HCT116 (cell line): ENCODE measurements at regions not wholly inside any gene's neighbourhood (a gene's known extent, or its start where the extent isn't known, plus 50 kb on each side); places are given as distances from the start of the nearest gene placed in this dataset.

Experiments used
- ATAC-seq: fragments of 200-7000 bp; cut with Tn5 transposase; 2 replicates; pipeline ENCODE4 v1.9.1; 2020; ENCODE audit warnings: mild to moderate bottlenecking, moderate library complexity
- BruUV-seq: library from RNA; stranded (reverse); fragments of 400-500 nt; replicated peaks from 2 replicates; lab custom pipeline; 2021; lab: Mats Ljungman, UMichigan
- CTCF ChIA-PET: fragments of 300-600 bp; sonication (Branson Sonifier 250); formaldehyde crosslinking; loops from one replicate; lab custom pipeline; 2021; ENCODE audit warnings: antibody characterized with exemption; lab: Charles Lee
- POLR2A ChIA-PET: fragments of 300-600, 350-600 bp; sonication (Branson Sonifier 250); formaldehyde crosslinking; loops from one replicate; lab custom pipeline; 2021; ENCODE audit warnings: antibody characterized with exemption; lab: Charles Lee
- RAD21 ChIA-PET, 2 experiments: fragments of 300-600 bp; sonication (Branson Sonifier 250); formaldehyde crosslinking; loops; one replicate each; lab custom pipeline; 2023; ENCODE audit warnings: low total read pairs in 2 of 2; ENCODE audit not compliant: uncharacterized antibody in 2 of 2, unreplicated experiment in 2 of 2, low non-redundant PET in 1 of 2; lab: Charles Lee
- DNase-seq: peaks from one replicate; pipeline ENCODE4 v3.0.0-alpha.2; 2010; ENCODE audit warnings: low read depth, low spot score
- H2AFZ ChIP-seq: fragments of 200-600 bp; shearing (Covaris generic), sonication (generic); 2 replicates; pipeline ENCODE4 v1.6.1; 2017; ENCODE audit warnings: low read depth, mixed run types, mixed read lengths, antibody characterized with exemption, low read length; ENCODE audit not compliant: poor library complexity, severe bottlenecking
- H3K27ac ChIP-seq: 2 replicates; pipeline ENCODE4 v1.5.1; 2012; ENCODE audit warnings: low read depth, low read length
- H3K27me3 ChIP-seq: fragments of 200-600 bp; sonication (generic); 2 replicates; pipeline ENCODE4 v1.6.1; 2016; ENCODE audit warnings: mixed run types, low read length, mixed read lengths; ENCODE audit not compliant: insufficient read depth
- H3K36me3 ChIP-seq, 2 experiments: fragments of 200-500 bp in 1 of 2; fragments of 200-600 bp in 1 of 2; sonication (Bioruptor generic) in 1 of 2; sonication (generic) in 1 of 2; 2 replicates each; pipeline versions ENCODE4 v1.5.1 to v1.6.1; 2014 to 2016; ENCODE audit warnings: low read length in 2 of 2, inconsistent platforms in 1 of 2, mixed read lengths in 1 of 2, mixed run types in 1 of 2; ENCODE audit not compliant: insufficient read depth in 2 of 2, control insufficient read depth in 1 of 2
- H3K4me1 ChIP-seq, 2 experiments: fragments of 200-600 bp in 1 of 2; sonication (generic) in 1 of 2; 2 replicates each; pipeline versions ENCODE4 v1.5.1 to v1.6.1; 2012 to 2017; ENCODE audit warnings: low read length in 2 of 2, inconsistent platforms in 1 of 2, mild to moderate bottlenecking in 1 of 2, mixed read lengths in 1 of 2, mixed run types in 1 of 2, moderate library complexity in 1 of 2; ENCODE audit not compliant: insufficient read depth in 2 of 2, control insufficient read depth in 1 of 2
- H3K4me2 ChIP-seq: fragments of 200-600 bp; sonication (generic); 2 replicates; pipeline ENCODE4 v1.6.1; 2017; ENCODE audit warnings: mixed run types, low read length, mixed read lengths
- H3K4me3 ChIP-seq, 2 experiments: fragments of 200-600 bp in 1 of 2; sonication (generic) in 1 of 2; replicated peaks in 1 of 2; 2 replicates each; pipeline ENCODE4 v1.5.1; 2011 to 2016; ENCODE audit warnings: low read length in 2 of 2, control low read depth in 1 of 2, low read depth in 1 of 2, mild to moderate bottlenecking in 1 of 2, mixed read lengths in 1 of 2, mixed run types in 1 of 2
- H3K79me2 ChIP-seq: fragments of 200-600 bp; sonication (generic); 2 replicates; pipeline ENCODE4 v1.6.1; 2017; ENCODE audit warnings: mild to moderate bottlenecking, mixed run types, low read length, moderate library complexity, mixed read lengths; ENCODE audit not compliant: insufficient read depth
- H3K9ac ChIP-seq: fragments of 200-600 bp; sonication (generic); 2 replicates; pipeline ENCODE4 v1.6.1; 2016; ENCODE audit warnings: low read length, mixed read lengths
- H3K9me2 ChIP-seq: fragments of 200-600 bp; sonication (generic), shearing (Covaris generic); 2 replicates; pipeline ENCODE4 v1.6.1; 2017; ENCODE audit warnings: mixed run types, mild to moderate bottlenecking, moderate library complexity; ENCODE audit not compliant: insufficient read depth
- H3K9me3 ChIP-seq, 2 experiments: fragments of 200-500 bp in 1 of 2; fragments of 200-600 bp in 1 of 2; sonication (Bioruptor generic) in 1 of 2; sonication (generic) in 1 of 2; 2 replicates each; pipeline ENCODE4 v1.6.1; 2014 to 2017; ENCODE audit warnings: low read length in 2 of 2, mixed read lengths in 2 of 2, inconsistent platforms in 1 of 2, low read depth in 1 of 2, mild to moderate bottlenecking in 1 of 2, mixed run types in 1 of 2, moderate library complexity in 1 of 2; ENCODE audit not compliant: control insufficient read depth in 1 of 2, insufficient read depth in 1 of 2
- H4K20me1 ChIP-seq: fragments of 200-600 bp; sonication (generic), shearing (Covaris generic); 2 replicates; pipeline ENCODE4 v1.6.1; 2017; ENCODE audit warnings: mixed run types, mild to moderate bottlenecking, moderate library complexity; ENCODE audit not compliant: insufficient read depth
- CBX3 ChIP-seq: IDR thresholded peaks from 2 replicates; pipeline ENCODE4 v1.6.1; 2012; ENCODE audit warnings: low read depth
- CEBPB ChIP-seq: IDR thresholded peaks from 2 replicates; pipeline ENCODE4 v1.6.1; 2012; ENCODE audit warnings: low read depth
- ELF1 ChIP-seq: IDR thresholded peaks from 2 replicates; pipeline ENCODE4 v1.6.1; 2012; ENCODE audit warnings: low read depth, borderline replicate concordance
- EZH2 ChIP-seq: fragments of 200-600 bp; sonication (generic); IDR thresholded peaks from 2 replicates; pipeline ENCODE4 v1.6.1; 2017; ENCODE audit warnings: antibody characterized with exemption, mixed run types
- EZH2phosphoT487 ChIP-seq: fragments of 200-600 bp; IDR thresholded peaks from 2 replicates; pipeline ENCODE4 v1.6.1; 2018; ENCODE audit warnings: antibody characterized with exemption, borderline replicate concordance
- MAX ChIP-seq: IDR thresholded peaks from 2 replicates; pipeline ENCODE4 v1.6.1; 2012
- POLR2AphosphoS5 ChIP-seq: IDR thresholded peaks from 2 replicates; pipeline ENCODE4 v1.6.1; 2011; ENCODE audit warnings: mild to moderate bottlenecking, low read depth, low read length, moderate library complexity
- REST ChIP-seq: IDR thresholded peaks from 2 replicates; pipeline ENCODE4 v1.6.1; 2012; ENCODE audit warnings: low read depth
- ZBTB33 ChIP-seq: IDR thresholded peaks from 2 replicates; pipeline ENCODE4 v1.6.1; 2011; ENCODE audit warnings: mild to moderate bottlenecking, low read length, moderate library complexity; ENCODE audit not compliant: insufficient replicate concordance; ENCODE audit errors: extremely low read depth
- ZFX ChIP-seq: fragments of 450-650 bp; IDR thresholded peaks from 2 replicates; pipeline ENCODE4 v1.6.1; 2017
- ZNF274 ChIP-seq: fragments of 200-500 bp; sonication (Bioruptor generic); IDR thresholded peaks from 2 replicates; pipeline ENCODE4 v1.6.1; 2014; ENCODE audit warnings: mild to moderate bottlenecking, low read depth, low read length, inconsistent platforms
- intact Hi-C: fragments of 100-400 bp; cut with micrococcal nuclease; formaldehyde crosslinking; loops from 2 replicates; pipeline ENCODE4 v1.10.0; 2022

DNA sequence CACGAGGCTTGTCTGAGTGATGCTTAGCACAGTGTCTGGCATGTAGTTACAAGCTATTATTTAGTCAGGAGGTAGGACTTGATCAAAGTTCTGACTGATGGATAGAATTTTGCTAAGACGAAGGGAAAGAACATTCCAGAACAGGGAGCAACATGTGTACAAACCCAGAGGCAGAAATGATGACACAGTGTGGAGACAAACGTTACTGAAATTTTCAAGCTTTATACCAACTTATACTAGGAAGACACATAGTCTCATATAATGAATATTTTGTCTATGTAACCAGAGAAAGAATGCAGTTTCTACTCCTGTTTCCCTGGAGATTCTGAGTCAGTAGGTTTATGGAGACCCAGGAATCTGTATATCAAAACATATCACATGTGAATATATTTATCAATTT is 123.4 kb downstream of the FAM124B start (continued):
- no peak for TF ChIP-seq REST
- no peak for TF ChIP-seq EZH2
- TF ChIP-seq POLR2AphosphoS5: no peak
- no peak for TF ChIP-seq CBX3
- no peak for TF ChIP-seq MAX
- TF ChIP-seq ZFX: no peak
- no peak for TF ChIP-seq ZBTB33
- TF ChIP-seq EZH2phosphoT487: no peak
- TF ChIP-seq CEBPB: no peak

DNA sequence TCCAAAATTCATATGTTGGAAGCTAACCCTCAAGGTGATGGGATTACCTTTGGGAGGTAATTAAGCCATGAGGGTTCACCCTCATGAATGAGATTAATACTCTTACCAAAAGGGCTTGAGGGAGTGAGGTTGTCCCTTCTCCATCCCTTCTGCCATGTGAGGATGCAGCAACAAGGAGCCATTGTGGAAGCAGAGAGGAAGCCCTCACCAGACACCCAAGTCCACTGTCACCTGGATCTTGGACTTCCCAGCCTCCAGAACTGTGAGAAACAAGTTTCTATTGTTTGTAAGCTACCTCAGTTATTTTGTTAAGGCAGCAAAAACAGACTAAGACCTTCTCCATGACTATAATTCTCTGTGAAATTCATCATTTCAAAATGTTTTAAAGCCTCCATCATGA is 125.7 kb downstream of the FAM124B start:
- CTCF ChIA-PET: interaction anchor here (1.0 kb wide), 1 partner anchor 306 kb away, joined by 9 read pairs; no protein-coding TSS in a partner anchor
- BruUV-seq: no TSS peak

More for the DNA sequence above, 125.7 kb downstream of the FAM124B start:
- ChIA-PET POLR2A (no interaction called here), RAD21 (no interaction called here)
- Histone ChIP-seq H2AFZ (no peak overlapping the region), H3K79me2 (no peaks in the 10 kb centered on the region), H4K20me1 (no peaks in the 10 kb centered on the region), H3K27ac (no peak overlapping the region), H3K36me3 (no peaks in the 10 kb centered on the region), H3K4me2 (no peak overlapping the region), H3K4me3 (no peak overlapping the region), H3K9me3 (no peaks in the 10 kb centered on the region), H3K27me3 (no peaks in the 10 kb centered on the region), H3K4me1 (no peaks in the 10 kb centered on the region), H3K9ac (no peak overlapping the region), H3K9me2 (no peaks in the 10 kb centered on the region)
- intact Hi-C loops: no loop called here
- DNase-seq (no peak), ATAC-seq (no peak)
- TF ChIP-seq ZNF274 (no peak), ELF1 (no peak), MAX (no peak), REST (no peak)
